ENCODE measurements at regions not wholly inside any gene's neighbourhood (a gene's known extent, or its start where the extent isn't known, plus 50 kb on each side); places are given as distances from the start of the nearest gene placed in this dataset.
A peak's percentile ranks its signal among the peaks of the same experiment; 100 is the strongest.

- H3K9me3 Mint-ChIP-seq: no peaks in the 10 kb centered on the region
- peaks cover 12% of the 10 kb centered on the region for H3K27me3 Mint-ChIP-seq
- H3K4me1 Mint-ChIP-seq (ENCODE audit: low read depth): no peaks in the 10 kb centered on the region
- H3K4me3 Mint-ChIP-seq: no peak overlapping the region
- H3K36me3 Mint-ChIP-seq (ENCODE audit: low read depth): no peaks in the 10 kb centered on the region
- H3K27ac Mint-ChIP-seq: no peak overlapping the region
Measured at GRCh38 chr2:8222979-8223694, 458.7 kb upstream of the ID2 start.

- H3K9me3 Mint-ChIP-seq: no peaks in the 10 kb centered on the region
- H3K27me3 Mint-ChIP-seq: peaks cover 12% of the 10 kb centered on the region
- no peak overlapping the region for H3K4me3 Mint-ChIP-seq
- no peaks in the 10 kb centered on the region for H3K36me3 Mint-ChIP-seq (ENCODE audit: low read depth)
- no peak overlapping the region for H3K27ac Mint-ChIP-seq
- no peaks in the 10 kb centered on the region for H3K4me1 Mint-ChIP-seq (ENCODE audit: low read depth)
Measured at GRCh38 chr2:8223695-8224346, 458.0 kb upstream of the ID2 start.

- peaks cover 6% of the 10 kb centered on the region for H3K4me1 Mint-ChIP-seq (ENCODE audit: low read depth)
- H3K27me3 Mint-ChIP-seq: peaks cover 8% of the 10 kb centered on the region
- H3K36me3 Mint-ChIP-seq (ENCODE audit: low read depth): no peaks in the 10 kb centered on the region
- H3K4me3 Mint-ChIP-seq: no peak overlapping the region
- no peaks in the 10 kb centered on the region for H3K9me3 Mint-ChIP-seq
- no peak overlapping the region for H3K27ac Mint-ChIP-seq
Measured at GRCh38 chr2:8224347-8225190, 457.3 kb upstream of the ID2 start.

- H3K36me3 Mint-ChIP-seq (ENCODE audit: low read depth): no peaks in the 10 kb centered on the region
- no peak overlapping the region for H3K4me3 Mint-ChIP-seq
- peaks cover 11% of the 10 kb centered on the region for H3K4me1 Mint-ChIP-seq (ENCODE audit: low read depth)
- peaks cover 8% of the 10 kb centered on the region for H3K27me3 Mint-ChIP-seq
- no peak overlapping the region for H3K27ac Mint-ChIP-seq
- no peaks in the 10 kb centered on the region for H3K9me3 Mint-ChIP-seq
Measured at GRCh38 chr2:8225266-8225665, 456.6 kb upstream of the ID2 start.

GRCh38 chr2:8225798-8226197 lies 456.1 kb upstream of the ID2 start:
- H3K27me3 Mint-ChIP-seq: peaks cover 8% of the 10 kb centered on the region

GRCh38 chr2:8229546-8229986 lies 452.3 kb upstream of the ID2 start:
- Mint-ChIP-seq H3K4me3 (peak overlapping the region; percentile 8), H3K36me3 (ENCODE audit: low read depth) (no peaks in the 10 kb centered on the region), H3K27me3 (peaks cover 9% of the 10 kb centered on the region), H3K27ac (peak overlapping the region; percentile 14), H3K4me1 (ENCODE audit: low read depth) (peaks cover 20% of the 10 kb centered on the region), H3K9me3 (no peaks in the 10 kb centered on the region)

More at GRCh38 chr2:8225798-8226197, 456.1 kb upstream of the ID2 start:
- Mint-ChIP-seq H3K9me3 (no peaks in the 10 kb centered on the region), H3K36me3 (ENCODE audit: low read depth) (no peaks in the 10 kb centered on the region), H3K4me1 (ENCODE audit: low read depth) (peaks cover 11% of the 10 kb centered on the region), H3K4me3 (no peak overlapping the region), H3K27ac (no peak overlapping the region)

GRCh38 chr2:8230466-8230865 lies 451.4 kb upstream of the ID2 start:
- H3K36me3 Mint-ChIP-seq (ENCODE audit: low read depth): no peaks in the 10 kb centered on the region
- H3K27ac Mint-ChIP-seq: no peak overlapping the region
- H3K4me1 Mint-ChIP-seq (ENCODE audit: low read depth): peaks cover 29% of the 10 kb centered on the region
- H3K9me3 Mint-ChIP-seq: no peaks in the 10 kb centered on the region
- H3K4me3 Mint-ChIP-seq: no peak overlapping the region
- peaks cover 18% of the 10 kb centered on the region for H3K27me3 Mint-ChIP-seq

- Mint-ChIP-seq H3K36me3 (ENCODE audit: low read depth) (no peaks in the 10 kb centered on the region), H3K27ac (no peak overlapping the region), H3K4me3 (no peak overlapping the region), H3K9me3 (no peaks in the 10 kb centered on the region), H3K4me1 (ENCODE audit: low read depth) (peaks cover 29% of the 10 kb centered on the region), H3K27me3 (peaks cover 30% of the 10 kb centered on the region)
Measured at GRCh38 chr2:8231902-8232301, 450.0 kb upstream of the ID2 start.

GRCh38 chr2:8232871-8233270 lies 449.0 kb upstream of the ID2 start:
- Mint-ChIP-seq H3K4me1 (ENCODE audit: low read depth) (peaks cover 29% of the 10 kb centered on the region), H3K9me3 (no peaks in the 10 kb centered on the region), H3K36me3 (ENCODE audit: low read depth) (no peaks in the 10 kb centered on the region), H3K27ac (no peak overlapping the region), H3K4me3 (no peak overlapping the region), H3K27me3 (peaks cover 31% of the 10 kb centered on the region)

- Mint-ChIP-seq H3K4me1 (ENCODE audit: low read depth) (peaks cover 36% of the 10 kb centered on the region), H3K9me3 (no peaks in the 10 kb centered on the region), H3K36me3 (ENCODE audit: low read depth) (no peaks in the 10 kb centered on the region), H3K4me3 (no peak overlapping the region), H3K27ac (no peak overlapping the region), H3K27me3 (peaks cover 36% of the 10 kb centered on the region)
Measured at GRCh38 chr2:8234253-8234652, 447.6 kb upstream of the ID2 start.

- H3K4me3 Mint-ChIP-seq: peak overlapping the region; percentile 46
- no peak overlapping the region for H3K27ac Mint-ChIP-seq
- peaks cover 36% of the 10 kb centered on the region for H3K4me1 Mint-ChIP-seq (ENCODE audit: low read depth)
- H3K9me3 Mint-ChIP-seq: no peaks in the 10 kb centered on the region
- H3K36me3 Mint-ChIP-seq (ENCODE audit: low read depth): no peaks in the 10 kb centered on the region
- H3K27me3 Mint-ChIP-seq: peaks cover 36% of the 10 kb centered on the region
Measured at GRCh38 chr2:8234757-8235374, 447.0 kb upstream of the ID2 start.

GRCh38 chr2:8235419-8235818 lies 446.4 kb upstream of the ID2 start:
- Mint-ChIP-seq H3K4me1 (ENCODE audit: low read depth) (peaks cover 37% of the 10 kb centered on the region), H3K27me3 (peaks cover 36% of the 10 kb centered on the region), H3K9me3 (no peaks in the 10 kb centered on the region), H3K27ac (no peak overlapping the region), H3K36me3 (ENCODE audit: low read depth) (no peaks in the 10 kb centered on the region), H3K4me3 (no peak overlapping the region)

GRCh38 chr2:8236391-8236790 lies 445.5 kb upstream of the ID2 start:
- no peaks in the 10 kb centered on the region for H3K9me3 Mint-ChIP-seq
- H3K27me3 Mint-ChIP-seq: peaks cover 36% of the 10 kb centered on the region
- peaks cover 37% of the 10 kb centered on the region for H3K4me1 Mint-ChIP-seq (ENCODE audit: low read depth)
- no peaks in the 10 kb centered on the region for H3K36me3 Mint-ChIP-seq (ENCODE audit: low read depth)
- H3K27ac Mint-ChIP-seq: no peak overlapping the region
- no peak overlapping the region for H3K4me3 Mint-ChIP-seq

- Mint-ChIP-seq H3K36me3 (ENCODE audit: low read depth) (no peaks in the 10 kb centered on the region), H3K4me1 (ENCODE audit: low read depth) (peaks cover 33% of the 10 kb centered on the region), H3K9me3 (no peaks in the 10 kb centered on the region), H3K4me3 (no peak overlapping the region), H3K27me3 (peaks cover 36% of the 10 kb centered on the region), H3K27ac (no peak overlapping the region)
Measured at GRCh38 chr2:8238521-8239230, 443.2 kb upstream of the ID2 start.
